ENCODE measurements at regions not wholly inside any gene's neighbourhood (a gene's known extent, or its start where the extent isn't known, plus 50 kb on each side); places are given as distances from the start of the nearest gene placed in this dataset.
"Not testable (repeated sequence)": the region's sequence is repeated elsewhere in the genome, so short reads cannot be mapped to it uniquely, and the experiment has no call there.

DNA sequence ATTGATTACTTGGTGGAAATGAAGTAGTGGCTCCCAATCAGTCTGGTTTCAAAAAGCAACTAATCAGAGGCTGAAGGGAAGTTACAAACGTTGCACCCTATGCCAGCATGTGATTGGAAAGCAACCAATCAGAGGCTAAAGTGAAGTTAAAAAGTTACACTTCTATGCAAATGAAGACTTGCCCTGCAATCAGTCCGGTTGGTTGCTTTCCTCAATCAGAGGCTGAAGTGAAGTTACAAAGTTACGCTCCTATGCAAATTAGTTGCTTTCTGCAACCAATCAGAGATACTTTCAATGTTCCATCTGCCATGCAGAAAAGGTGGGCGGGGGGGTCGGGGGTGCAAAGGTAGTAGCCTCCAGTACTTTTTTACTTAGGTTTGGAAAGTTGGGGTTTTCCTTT, 1077.1 kb downstream of the TYW1 start:
- Mint-ChIP-seq H3K36me3 (ENCODE audit: low read depth) (no peaks in the 10 kb centered on the region), H3K27ac (no peak overlapping the region), H3K4me3 (no peak overlapping the region), H3K27me3 (ENCODE audit: low read depth) (no peaks in the 10 kb centered on the region), H3K4me1 (ENCODE audit: low read depth) (no peaks in the 10 kb centered on the region), H3K9me3 (peaks cover 54% of the 10 kb centered on the region)
- no peak for DNase-seq (ENCODE audit: low spot score)

DNA sequence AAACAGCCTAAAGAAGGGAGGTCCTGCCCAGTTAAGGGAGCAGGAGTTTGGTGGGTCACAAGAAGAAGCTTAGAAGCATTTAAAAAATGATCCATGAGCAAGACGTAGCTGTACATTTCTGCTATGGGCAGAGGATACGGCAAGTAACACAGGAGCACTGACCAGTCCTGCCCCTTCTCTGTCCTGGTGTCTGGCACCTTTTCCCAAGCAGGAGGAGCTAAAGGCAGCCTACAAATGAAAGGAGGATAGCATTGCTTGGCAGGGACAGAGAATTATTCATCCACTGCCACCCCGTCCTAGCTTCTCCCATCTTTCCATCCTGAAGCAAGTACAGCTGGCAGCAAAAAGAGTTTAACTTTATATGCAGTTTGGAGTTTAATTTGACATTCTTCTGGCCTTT, 1077.6 kb downstream of the TYW1 start:
- no peaks in the 10 kb centered on the region for H3K36me3 Mint-ChIP-seq (ENCODE audit: low read depth)
- no peaks in the 10 kb centered on the region for H3K4me1 Mint-ChIP-seq (ENCODE audit: low read depth)
- DNase-seq (ENCODE audit: low spot score) = no peak
- no peak overlapping the region for H3K4me3 Mint-ChIP-seq
- peaks cover 54% of the 10 kb centered on the region for H3K9me3 Mint-ChIP-seq
- no peaks in the 10 kb centered on the region for H3K27me3 Mint-ChIP-seq (ENCODE audit: low read depth)
- H3K27ac Mint-ChIP-seq = no peak overlapping the region

DNA sequence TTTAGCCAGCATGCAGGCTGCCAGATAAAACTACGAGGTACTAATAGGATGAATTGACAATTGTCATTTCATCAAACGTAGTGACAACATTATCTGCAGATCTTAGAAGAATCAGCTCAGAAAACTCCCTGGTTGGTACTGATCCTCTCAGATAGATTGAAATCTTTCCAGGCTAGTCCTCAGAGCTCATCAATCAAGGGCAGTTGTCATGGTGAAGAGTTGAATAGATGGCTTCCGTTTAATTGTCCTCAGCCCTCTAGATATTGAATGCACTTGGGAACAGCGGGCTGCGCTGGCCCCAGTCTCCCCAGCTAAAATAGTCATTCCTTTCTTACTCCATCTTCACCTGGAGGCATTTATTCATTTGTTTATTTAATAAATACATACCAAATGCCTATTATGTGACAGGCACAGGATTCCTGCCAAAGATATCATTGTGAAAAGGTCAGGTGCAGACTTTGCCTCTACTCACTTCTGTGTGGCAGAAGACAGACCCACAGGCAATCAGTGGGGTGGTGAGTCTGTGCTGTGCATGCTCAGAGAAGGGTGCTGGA, 1081.6 kb downstream of the TYW1 start:
- Mint-ChIP-seq H3K36me3 (ENCODE audit: low read depth) (no peaks in the 10 kb centered on the region), H3K9me3 (peaks cover 55% of the 10 kb centered on the region), H3K27me3 (ENCODE audit: low read depth) (no peaks in the 10 kb centered on the region), H3K4me1 (ENCODE audit: low read depth) (no peaks in the 10 kb centered on the region), H3K27ac (no peak overlapping the region), H3K4me3 (no peak overlapping the region)
- DNase-seq (ENCODE audit: low spot score) = no peak

DNA sequence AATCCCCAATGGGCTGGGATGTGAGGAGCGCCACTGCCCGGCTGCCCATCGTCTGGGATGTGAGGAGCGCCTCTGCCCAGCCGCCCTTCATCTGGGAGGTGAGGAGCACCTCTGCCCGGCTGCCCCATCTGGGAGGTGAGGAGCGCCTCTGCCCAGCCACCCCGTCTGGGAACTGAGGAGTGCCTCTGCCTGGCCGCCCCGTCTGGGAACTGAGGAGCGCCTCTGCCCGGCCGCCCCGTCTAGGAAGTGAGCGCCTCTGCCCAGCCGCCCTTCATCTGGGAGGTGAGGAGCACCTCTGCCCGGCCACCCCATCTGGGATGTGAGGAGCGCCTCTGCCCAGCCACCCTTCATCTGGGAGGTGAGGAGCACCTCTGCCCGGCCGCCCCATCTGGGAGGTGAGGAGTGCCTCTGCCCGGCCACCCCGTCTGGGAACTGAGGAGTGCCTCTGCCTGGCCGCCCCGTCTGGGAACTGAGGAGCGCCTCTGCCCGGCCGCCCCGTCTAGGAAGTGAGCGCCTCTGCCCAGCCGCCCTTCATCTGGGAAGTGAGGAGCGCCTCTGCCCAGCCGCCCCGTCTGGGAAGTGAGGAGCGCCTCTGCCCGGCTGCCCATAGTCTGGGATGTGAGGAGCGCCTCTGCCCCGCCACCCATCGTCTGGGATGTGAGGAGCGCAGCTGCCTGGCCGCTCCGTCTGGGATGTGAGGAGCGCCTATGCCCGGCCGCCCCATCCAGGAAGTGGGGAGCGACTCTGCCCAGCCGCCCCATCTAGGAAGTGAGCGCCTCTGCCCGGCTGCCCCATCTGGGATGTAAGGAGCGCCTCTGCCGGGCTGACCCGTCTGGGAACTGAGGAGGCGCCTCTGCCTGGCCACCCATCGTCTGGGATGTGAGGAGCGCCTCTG, 1085.7 kb downstream of the TYW1 start:
- not testable (repeated sequence) for DNase-seq (ENCODE audit: low spot score); H3K4me3 Mint-ChIP-seq; H3K27ac Mint-ChIP-seq; H3K36me3 Mint-ChIP-seq (ENCODE audit: low read depth); H3K4me1 Mint-ChIP-seq (ENCODE audit: low read depth); H3K27me3 Mint-ChIP-seq (ENCODE audit: low read depth)
- H3K9me3 Mint-ChIP-seq = peaks cover 51% of the 10 kb centered on the region

DNA sequence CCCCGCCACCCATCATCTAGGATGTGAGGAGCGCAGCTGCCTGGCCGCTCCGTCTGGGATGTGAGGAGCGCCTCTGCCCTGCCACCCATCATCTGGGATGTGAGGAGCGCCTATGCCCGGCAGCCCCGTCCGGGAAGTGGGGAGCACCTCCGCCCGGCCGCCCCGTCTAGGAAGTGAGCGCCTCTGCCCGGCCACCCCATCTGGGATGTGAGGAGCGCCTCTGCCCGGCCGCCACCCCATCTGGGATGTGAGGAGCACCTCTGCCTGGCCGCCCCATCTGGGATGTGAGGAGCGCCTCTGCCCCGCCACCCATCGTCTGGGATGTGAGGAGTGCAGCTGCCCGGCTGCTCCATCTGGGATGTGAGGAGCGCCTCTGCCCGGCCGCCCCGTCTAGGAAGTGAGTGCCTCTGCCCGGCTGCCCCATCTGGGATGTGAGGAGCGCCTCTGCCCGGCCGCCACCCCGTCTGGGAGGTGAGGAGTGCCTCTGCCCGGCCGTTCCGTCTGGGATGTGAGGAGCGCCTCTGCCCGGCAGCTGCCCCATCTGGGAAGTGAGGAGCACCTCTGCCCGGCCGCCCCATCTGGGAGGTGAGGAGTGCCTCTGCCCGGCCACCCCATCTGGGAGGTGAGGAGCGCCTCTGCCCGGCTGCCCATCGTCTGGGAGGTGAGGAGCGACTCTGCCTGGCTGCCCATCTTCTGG, 1086.5 kb downstream of the TYW1 start:
- H3K36me3 Mint-ChIP-seq (ENCODE audit: low read depth); H3K27ac Mint-ChIP-seq; H3K4me3 Mint-ChIP-seq; H3K27me3 Mint-ChIP-seq (ENCODE audit: low read depth); H3K4me1 Mint-ChIP-seq (ENCODE audit: low read depth); DNase-seq (ENCODE audit: low spot score): not testable (repeated sequence)
- peaks cover 49% of the 10 kb centered on the region for H3K9me3 Mint-ChIP-seq

DNA sequence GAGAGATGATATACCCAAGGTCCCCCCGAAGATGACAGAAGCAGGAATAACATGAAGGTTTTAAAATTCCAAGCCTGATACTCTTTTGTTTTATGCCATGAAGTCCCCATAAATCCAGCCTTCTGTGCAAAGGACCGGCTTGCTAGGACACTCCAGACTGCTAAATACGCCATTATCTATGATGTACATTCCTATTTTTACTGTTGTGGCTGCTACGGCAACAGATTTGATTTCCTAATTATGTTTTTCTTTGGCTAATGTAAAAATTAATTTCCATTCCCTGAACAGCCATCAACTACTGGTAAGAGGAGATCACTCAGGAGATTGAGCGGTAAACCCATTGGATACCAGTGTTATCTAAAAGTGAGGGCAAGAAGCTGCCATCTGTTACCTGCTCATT, 1090.8 kb downstream of the TYW1 start:
- DNase-seq (ENCODE audit: low spot score) = no peak

DNA sequence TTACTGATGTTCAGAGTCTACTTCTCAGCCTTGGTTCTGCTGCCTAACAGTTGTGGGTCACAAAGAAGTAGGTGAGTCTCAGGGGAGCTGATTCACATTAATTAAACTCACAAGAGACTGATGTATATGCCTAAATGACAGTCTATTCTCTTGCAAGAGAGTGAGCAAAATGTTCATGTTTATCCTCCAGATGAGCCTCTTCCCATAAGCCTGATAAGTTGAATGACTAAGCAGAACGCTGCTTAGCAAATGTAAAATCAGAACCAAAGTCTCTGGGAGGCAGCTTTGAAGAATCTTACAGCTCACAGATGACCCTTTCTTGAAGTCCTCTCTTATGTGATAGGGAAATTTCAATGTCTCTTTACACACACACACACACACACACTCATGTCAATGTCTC, 1092.2 kb downstream of the TYW1 start:
- peaks cover 52% of the 10 kb centered on the region for H3K9me3 Mint-ChIP-seq
- no peak for DNase-seq (ENCODE audit: low spot score)
- H3K27ac Mint-ChIP-seq = no peak overlapping the region
- no peaks in the 10 kb centered on the region for H3K4me1 Mint-ChIP-seq (ENCODE audit: low read depth)
- H3K36me3 Mint-ChIP-seq (ENCODE audit: low read depth) = no peaks in the 10 kb centered on the region
- no peak overlapping the region for H3K4me3 Mint-ChIP-seq
- H3K27me3 Mint-ChIP-seq (ENCODE audit: low read depth) = no peaks in the 10 kb centered on the region

More for the DNA sequence above, 1090.8 kb downstream of the TYW1 start:
- Mint-ChIP-seq H3K4me3 (no peak overlapping the region), H3K4me1 (ENCODE audit: low read depth) (no peaks in the 10 kb centered on the region), H3K9me3 (peaks cover 40% of the 10 kb centered on the region), H3K36me3 (ENCODE audit: low read depth) (no peaks in the 10 kb centered on the region), H3K27me3 (ENCODE audit: low read depth) (no peaks in the 10 kb centered on the region), H3K27ac (no peak overlapping the region)

DNA sequence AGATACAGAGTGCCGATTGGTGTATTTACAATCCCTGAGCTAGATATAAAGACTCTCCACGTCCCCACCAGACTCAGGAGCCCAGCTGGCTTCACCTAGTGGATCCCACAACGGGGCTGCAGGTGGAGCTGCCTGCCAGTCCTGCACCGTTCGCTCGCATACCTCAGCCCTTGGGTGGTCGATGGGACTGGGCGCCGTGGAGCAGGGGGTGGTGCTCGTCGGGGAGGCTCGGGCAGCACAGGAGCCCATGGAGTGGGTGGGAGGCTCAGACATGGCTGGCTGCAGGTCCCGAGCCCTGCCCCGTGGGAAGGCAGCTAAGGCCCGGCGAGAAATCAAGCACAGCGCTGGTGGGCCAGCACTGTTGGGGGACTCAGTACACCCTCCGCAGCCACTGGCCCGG, 1093.6 kb downstream of the TYW1 start:
- peaks cover 50% of the 10 kb centered on the region for H3K9me3 Mint-ChIP-seq
- not testable (repeated sequence) for H3K4me1 Mint-ChIP-seq (ENCODE audit: low read depth)

DNA sequence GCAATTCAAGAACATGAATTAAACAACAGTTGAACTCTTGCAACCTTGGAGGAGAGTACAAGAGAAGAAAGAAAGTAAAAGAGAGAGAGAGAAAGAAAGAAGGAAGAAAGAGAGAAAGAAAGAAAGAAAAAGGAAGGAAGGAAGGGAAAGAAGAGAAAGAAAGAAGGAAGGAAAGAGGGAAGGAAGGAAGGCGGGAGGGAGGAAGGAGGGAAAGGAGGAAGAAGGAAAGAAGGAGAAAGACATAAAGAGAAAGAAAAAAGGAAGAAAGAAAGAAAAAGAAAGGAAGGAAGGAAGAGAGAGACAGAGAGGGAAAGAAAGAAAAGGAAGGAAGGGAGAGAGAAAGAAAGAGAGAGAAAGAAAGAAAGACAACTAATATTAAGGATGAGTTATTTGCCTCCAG, 1106.7 kb downstream of the TYW1 start:
- H3K4me1 Mint-ChIP-seq (ENCODE audit: low read depth) = no peaks in the 10 kb centered on the region
- H3K9me3 Mint-ChIP-seq = peaks cover 50% of the 10 kb centered on the region
- H3K27ac Mint-ChIP-seq = no peak overlapping the region
- DNase-seq (ENCODE audit: low spot score) = no peak
- no peak overlapping the region for H3K4me3 Mint-ChIP-seq
- no peaks in the 10 kb centered on the region for H3K27me3 Mint-ChIP-seq (ENCODE audit: low read depth)
- H3K36me3 Mint-ChIP-seq (ENCODE audit: low read depth) = peaks cover 1% of the 10 kb centered on the region

More for the DNA sequence above, 1093.6 kb downstream of the TYW1 start:
- H3K27ac Mint-ChIP-seq; H3K27me3 Mint-ChIP-seq (ENCODE audit: low read depth); H3K4me3 Mint-ChIP-seq; DNase-seq (ENCODE audit: low spot score); H3K36me3 Mint-ChIP-seq (ENCODE audit: low read depth): not testable (repeated sequence)

DNA sequence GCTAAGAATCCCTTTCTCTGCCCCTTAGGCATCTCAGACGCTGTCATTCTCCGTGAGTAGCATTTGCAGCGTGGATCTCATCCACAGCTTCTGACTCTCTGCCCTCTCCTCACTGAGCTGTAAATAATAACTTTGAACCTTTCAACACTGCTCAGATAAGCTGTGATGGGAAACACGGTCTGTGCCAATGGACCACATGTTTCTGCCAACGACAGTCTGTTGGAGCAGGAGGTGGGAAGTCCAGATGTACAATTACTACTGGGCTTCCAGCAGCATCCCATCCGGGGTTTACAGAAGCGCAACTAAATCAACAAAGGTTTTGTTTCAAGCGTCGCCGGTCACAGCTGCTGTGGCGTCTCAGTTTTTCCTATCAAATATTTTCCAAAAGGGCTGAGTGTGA, 1110.6 kb downstream of the TYW1 start:
- no peaks in the 10 kb centered on the region for H3K4me1 Mint-ChIP-seq (ENCODE audit: low read depth)
- no peak overlapping the region for H3K27ac Mint-ChIP-seq
- DNase-seq (ENCODE audit: low spot score) = no peak
- H3K4me3 Mint-ChIP-seq = no peak overlapping the region
- peaks cover 51% of the 10 kb centered on the region for H3K9me3 Mint-ChIP-seq
- H3K27me3 Mint-ChIP-seq (ENCODE audit: low read depth) = no peaks in the 10 kb centered on the region
- no peaks in the 10 kb centered on the region for H3K36me3 Mint-ChIP-seq (ENCODE audit: low read depth)

DNA sequence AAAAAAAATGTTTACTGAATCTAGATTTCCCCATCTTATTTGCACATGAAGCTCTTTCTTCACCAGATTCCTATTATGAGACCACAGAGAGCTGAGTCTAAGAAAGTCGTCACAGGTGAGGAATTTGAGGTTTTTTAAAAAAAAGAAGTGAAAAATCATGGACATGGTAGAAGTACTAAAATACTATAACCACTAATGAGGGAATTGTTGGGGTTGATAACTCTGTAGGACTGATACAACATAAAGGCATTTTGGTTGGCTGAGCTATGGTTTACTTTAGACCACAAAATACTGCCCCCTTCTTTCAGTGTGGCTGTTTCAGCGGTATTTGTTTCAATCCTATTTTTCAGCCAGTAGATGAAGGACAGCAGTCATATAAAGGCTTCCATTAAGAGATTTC, 1111.3 kb downstream of the TYW1 start:
- DNase-seq (ENCODE audit: low spot score) = no peak
- no peaks in the 10 kb centered on the region for H3K27me3 Mint-ChIP-seq (ENCODE audit: low read depth)
- H3K27ac Mint-ChIP-seq = no peak overlapping the region
- no peaks in the 10 kb centered on the region for H3K36me3 Mint-ChIP-seq (ENCODE audit: low read depth)
- H3K4me3 Mint-ChIP-seq = no peak overlapping the region
- peaks cover 52% of the 10 kb centered on the region for H3K9me3 Mint-ChIP-seq
- no peaks in the 10 kb centered on the region for H3K4me1 Mint-ChIP-seq (ENCODE audit: low read depth)

DNA sequence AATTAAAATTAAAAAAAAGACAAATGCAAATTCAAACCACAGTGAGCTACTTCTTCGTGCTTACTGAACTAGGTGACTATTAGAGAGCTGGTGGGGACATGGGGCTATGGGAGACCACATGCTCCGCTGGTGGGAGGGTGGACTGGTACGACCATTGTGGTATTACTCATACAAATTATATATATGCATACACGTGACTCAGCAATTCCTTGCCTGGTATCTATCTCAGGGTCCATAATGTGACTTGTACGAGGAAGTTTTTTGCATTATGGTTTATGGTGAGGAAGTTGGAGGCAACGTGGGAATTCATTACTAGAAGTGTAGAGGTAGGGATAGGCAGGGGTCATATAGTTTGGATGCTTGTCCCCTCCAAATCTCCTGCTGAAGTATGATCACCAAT, 1112.7 kb downstream of the TYW1 start:
- no peaks in the 10 kb centered on the region for H3K27me3 Mint-ChIP-seq (ENCODE audit: low read depth)
- no peaks in the 10 kb centered on the region for H3K36me3 Mint-ChIP-seq (ENCODE audit: low read depth)
- H3K27ac Mint-ChIP-seq = no peak overlapping the region
- H3K9me3 Mint-ChIP-seq = peaks cover 47% of the 10 kb centered on the region
- no peaks in the 10 kb centered on the region for H3K4me1 Mint-ChIP-seq (ENCODE audit: low read depth)
- no peak overlapping the region for H3K4me3 Mint-ChIP-seq
- DNase-seq (ENCODE audit: low spot score) = no peak

DNA sequence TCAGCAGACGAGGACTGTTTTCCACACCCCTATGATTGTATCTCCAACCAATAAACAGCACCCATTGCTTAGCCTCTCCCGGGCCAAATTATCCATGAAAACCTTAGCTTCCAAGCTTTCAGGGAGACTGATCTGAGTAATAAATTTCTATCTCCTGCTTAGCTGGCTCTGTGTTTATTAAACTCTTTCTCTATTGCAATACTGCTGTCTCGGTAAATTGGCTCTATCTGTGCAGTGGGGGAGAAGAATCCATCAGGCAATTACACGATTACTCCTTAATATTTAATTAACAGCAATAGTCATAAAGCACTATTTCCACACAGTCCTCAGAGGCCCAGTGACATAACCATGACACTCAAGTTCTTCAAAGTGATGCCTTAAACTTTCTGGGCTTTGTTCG, 1122.8 kb downstream of the TYW1 start:
- no peaks in the 10 kb centered on the region for H3K36me3 Mint-ChIP-seq (ENCODE audit: low read depth)
- H3K27me3 Mint-ChIP-seq (ENCODE audit: low read depth) = no peaks in the 10 kb centered on the region
- H3K4me3 Mint-ChIP-seq = no peak overlapping the region
- no peak overlapping the region for H3K27ac Mint-ChIP-seq
- peaks cover 66% of the 10 kb centered on the region for H3K9me3 Mint-ChIP-seq
- H3K4me1 Mint-ChIP-seq (ENCODE audit: low read depth) = no peaks in the 10 kb centered on the region
- no peak for DNase-seq (ENCODE audit: low spot score)

DNA sequence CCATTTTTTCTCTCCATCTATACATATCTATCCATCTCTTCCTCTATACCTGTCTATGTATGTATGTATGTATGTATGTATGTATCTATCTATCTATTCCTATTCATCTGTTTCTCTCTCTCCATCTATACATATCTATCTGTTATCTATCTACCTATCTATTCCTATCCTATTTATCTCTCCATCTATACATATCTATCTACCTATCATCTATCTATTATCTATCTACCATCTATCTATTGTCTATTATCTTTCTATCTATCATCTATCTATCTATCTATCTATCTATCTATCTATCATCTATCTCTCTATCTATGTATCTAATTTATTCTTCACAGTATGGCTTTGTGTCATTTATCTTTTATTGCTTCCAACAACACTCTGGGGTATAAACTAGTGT, 1124.4 kb downstream of the TYW1 start:
- no peaks in the 10 kb centered on the region for H3K36me3 Mint-ChIP-seq (ENCODE audit: low read depth)
- DNase-seq (ENCODE audit: low spot score) = no peak
- no peaks in the 10 kb centered on the region for H3K4me1 Mint-ChIP-seq (ENCODE audit: low read depth)
- no peaks in the 10 kb centered on the region for H3K27me3 Mint-ChIP-seq (ENCODE audit: low read depth)
- no peak overlapping the region for H3K4me3 Mint-ChIP-seq
- no peak overlapping the region for H3K27ac Mint-ChIP-seq
- H3K9me3 Mint-ChIP-seq = peaks cover 69% of the 10 kb centered on the region
